ENCODE measurements at regions not wholly inside any gene's neighbourhood (a gene's known extent, or its start where the extent isn't known, plus 50 kb on each side); places are given as distances from the start of the nearest gene placed in this dataset.
"Not testable (repeated sequence)": the region's sequence is repeated elsewhere in the genome, so short reads cannot be mapped to it uniquely, and the experiment has no call there.

DNA sequence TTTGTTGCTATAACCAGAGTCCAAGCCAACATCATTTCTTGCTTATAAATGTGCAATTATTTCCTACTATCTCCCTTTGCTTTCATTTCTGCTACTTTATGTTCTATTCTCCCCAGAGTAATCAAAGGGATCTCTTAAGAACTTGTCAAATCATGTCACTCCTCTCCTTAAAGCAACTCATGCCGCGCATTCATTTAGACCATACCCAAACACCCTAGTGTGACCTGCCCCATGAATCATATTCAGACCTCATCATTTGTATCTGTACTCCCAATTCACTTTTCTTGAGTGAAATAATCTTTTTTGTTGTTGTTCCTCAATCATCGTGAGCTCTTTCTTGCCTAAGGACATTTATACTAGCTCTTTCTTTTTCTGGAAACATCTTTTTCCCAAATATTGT is 151.8 kb downstream of the SYT15 start:
- not testable (repeated sequence) for DNase-seq (ENCODE audit: low read depth)

DNA sequence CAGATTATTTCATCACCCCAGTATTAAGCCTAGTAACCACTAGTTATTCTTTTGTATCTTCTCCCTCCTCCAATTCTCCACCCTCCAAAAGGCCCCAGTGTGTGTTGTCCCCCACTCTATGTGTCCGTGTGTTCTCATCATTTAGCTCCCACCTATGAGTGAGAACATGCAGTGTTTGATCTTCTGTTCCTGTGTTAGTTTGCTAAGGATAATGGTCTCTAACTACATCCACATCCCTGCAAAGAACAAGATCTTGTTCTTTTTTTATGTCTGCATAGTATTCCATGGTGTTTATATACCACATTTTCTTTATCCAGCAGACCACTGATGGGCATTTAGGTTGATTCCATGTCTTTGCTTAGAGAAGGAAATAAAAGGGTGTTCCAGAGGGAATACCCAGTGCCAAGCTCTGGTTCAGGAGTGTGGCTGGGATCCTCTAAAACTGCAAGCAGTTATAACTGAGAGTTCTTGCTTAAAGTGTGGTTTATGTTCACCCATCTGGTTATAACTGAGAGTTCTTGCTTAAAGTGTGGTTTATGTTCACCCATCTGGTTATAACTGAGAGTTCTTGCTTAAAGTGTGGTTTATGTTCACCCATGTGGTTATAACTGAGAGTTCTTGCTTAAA is 154.8 kb downstream of the SYT15 start:
- DNase-seq (ENCODE audit: low read depth) = not testable (repeated sequence)

More for the DNA sequence above, 151.8 kb downstream of the SYT15 start:
- not testable (repeated sequence) for H3K4me3 ChIP-seq (ENCODE audit: low read depth, low read length)

DNA sequence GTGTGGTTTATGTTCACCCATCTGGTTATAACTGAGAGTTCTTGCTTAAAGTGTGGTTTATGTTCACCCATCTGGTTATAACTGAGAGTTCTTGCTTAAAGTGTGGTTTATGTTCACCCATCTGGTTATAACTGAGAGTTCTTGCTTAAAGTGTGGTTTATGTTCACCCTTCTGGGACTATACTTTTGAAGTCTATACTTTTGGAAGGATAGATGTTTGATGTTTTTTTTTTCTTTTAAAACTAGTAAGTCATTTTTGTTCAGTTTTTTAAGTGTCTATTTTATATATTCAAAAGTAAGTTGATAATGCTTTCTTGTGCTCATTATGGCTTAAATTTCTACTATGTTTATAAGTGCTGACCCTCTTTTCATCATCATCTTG is 155.3 kb downstream of the SYT15 start:
- not testable (repeated sequence) for DNase-seq (ENCODE audit: low read depth); H3K4me3 ChIP-seq (ENCODE audit: low read depth, low read length)

More for the DNA sequence above, 154.8 kb downstream of the SYT15 start:
- H3K4me3 ChIP-seq (ENCODE audit: low read depth, low read length) = not testable (repeated sequence)

DNA sequence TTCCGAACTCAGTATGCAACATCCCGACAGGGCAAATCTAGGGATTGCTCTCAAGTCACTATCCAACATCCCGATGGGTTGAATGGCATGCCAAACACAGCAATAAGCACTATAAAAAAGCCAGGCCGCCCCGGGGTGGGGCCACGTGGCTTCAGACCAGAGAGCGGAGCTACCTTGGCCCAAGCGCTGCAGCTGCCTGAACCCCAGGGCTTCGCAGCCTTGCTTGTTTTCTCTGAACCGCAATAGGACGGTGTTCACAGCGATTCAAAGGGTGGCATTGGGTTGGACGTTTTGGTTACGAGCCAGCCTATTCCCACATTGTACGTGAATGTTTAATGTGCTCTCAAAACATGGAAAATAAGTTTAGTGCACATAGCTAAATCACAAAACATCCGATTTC is 161.0 kb downstream of the SYT15 start:
- not testable (repeated sequence) for H3K4me3 ChIP-seq (ENCODE audit: low read depth, low read length); DNase-seq (ENCODE audit: low read depth)

DNA sequence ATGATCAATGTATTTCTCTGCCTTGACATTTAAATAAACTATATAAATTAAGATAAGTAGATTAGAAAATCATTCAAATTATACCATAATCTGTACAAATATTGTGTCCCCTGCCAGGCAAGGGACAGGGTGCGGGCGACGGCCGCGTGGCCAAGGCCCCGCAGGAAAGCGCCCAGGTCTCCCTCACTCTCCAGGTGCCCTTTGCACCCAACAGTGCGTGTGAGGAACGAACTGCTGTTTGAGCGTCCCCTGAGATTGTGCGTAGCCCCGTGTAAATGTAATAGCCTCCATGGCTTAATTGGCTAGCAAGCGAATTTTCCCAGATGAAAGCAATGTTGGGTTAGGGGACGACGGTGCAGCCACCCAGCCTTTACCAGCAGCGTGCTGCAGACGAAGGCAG is 161.4 kb downstream of the SYT15 start:
- DNase-seq (ENCODE audit: low read depth); H3K4me3 ChIP-seq (ENCODE audit: low read depth, low read length): not testable (repeated sequence)

DNA sequence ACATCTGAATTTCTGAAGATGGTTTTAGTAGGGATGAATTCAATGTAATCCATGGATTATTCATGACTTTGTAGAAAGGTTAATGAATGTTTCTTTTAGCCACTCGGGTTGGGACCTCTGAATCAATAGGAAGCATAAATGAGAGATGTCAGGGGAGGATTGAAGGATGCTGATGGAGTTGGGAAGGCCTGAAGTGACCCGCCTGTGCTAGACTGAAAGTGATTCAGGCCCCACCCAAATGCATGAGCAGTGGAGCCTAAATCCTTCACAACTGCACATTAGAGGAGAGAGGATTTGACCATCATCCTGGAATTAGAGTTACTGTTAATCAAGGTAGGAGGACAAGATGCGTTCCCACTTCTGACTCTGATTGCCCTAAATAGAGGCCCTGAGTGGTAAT is 162.2 kb upstream of the PTPN20 start:
- H3K4me3 ChIP-seq (ENCODE audit: low read depth, low read length); DNase-seq (ENCODE audit: low read depth): not testable (repeated sequence)

DNA sequence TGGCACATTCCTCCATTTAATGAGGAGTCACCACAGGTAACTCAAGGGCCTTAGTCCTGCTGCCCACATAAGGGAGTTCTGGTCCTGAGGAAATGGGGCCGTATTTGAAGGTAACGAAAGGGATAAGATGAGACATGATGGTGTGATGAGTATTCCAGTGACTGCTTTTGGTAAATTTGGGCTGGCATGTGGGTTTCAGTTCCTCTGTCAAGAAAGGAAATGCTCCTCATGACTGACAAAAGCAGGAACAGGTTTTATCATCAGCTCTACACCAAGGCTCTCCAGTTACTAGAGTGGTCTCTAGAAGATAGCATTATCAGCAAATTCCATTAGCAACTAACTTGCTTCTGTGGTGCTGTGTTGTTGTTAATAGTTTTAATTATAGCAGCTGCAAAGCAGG is 161.8 kb upstream of the PTPN20 start:
- DNase-seq (ENCODE audit: low read depth); H3K4me3 ChIP-seq (ENCODE audit: low read depth, low read length): not testable (repeated sequence)

DNA sequence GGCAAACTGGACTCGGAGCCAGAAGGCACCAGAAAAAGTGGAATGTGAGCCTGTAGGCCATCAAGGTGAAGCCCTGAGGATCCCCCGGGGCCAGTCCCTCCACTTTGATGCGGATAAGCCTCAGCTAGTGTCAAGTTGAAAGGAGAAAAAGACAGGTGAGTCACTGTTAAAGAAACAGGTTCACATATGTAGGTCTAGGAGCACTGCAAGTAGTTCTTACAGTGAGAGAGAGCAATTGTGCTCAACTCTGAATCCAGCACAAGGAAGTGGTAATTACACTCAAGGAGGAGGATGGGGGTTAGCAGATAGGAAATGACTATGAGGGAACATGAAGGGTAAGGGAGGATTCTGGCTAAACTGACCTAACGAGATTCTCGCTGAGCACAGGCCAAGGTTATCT is 157.5 kb upstream of the PTPN20 start:
- not testable (repeated sequence) for H3K4me3 ChIP-seq (ENCODE audit: low read depth, low read length); DNase-seq (ENCODE audit: low read depth)

DNA sequence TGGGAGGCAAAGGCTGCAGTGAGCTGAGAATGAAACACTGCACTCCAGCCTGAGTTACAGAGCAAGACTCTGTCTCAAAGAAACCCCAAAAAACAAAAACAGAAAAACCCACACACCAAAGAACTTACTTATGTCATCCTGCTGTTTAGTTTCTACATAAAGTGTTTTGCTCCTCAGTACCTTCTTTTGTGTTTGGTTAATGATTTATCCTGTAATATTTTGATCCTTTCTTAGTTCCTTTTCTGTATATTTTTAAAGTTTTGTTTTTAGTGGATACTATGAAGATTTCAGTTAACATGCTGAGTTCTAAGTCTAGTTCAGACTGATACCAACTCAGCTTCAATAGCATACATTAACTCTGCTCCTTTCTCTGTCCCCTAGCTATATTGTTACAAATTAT is 149.8 kb upstream of the PTPN20 start:
- DNase-seq (ENCODE audit: low read depth); H3K4me3 ChIP-seq (ENCODE audit: low read depth, low read length): not testable (repeated sequence)

DNA sequence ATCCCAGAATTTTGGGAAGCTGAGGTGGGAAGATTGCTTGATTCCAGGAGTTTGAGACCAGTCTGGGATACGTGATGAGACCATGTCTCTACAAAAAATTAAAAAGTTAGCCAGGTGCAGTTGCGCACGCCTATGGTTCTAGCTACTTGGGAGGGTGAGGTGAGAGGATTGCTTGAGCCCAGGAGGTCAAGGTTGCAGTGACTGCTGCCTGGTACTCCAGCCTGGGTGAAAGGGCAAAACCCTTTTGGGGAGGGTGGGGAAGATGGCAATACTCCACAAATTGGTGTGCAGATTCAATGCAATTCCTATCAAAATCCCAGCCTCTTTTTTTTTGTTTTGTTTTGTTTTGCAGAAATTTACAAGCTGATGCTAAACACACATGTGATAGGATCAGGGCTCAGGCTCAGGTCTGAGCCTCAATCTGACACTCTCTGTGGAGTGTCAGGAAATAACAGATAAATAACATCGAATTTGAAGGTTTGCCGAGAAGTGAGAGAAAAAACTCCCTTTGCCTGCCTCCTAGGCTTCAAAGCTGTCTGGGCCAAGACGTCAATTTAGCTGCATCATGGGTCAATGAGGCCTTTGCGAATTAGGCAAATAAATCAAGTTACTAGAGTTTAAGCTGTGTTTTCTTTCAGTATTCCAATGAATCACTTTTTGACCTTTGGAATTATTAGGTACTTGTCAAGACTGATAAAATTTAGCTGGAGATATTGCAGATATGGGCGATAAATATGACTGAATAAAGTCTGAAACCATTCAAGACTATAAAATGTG is 142.5 kb upstream of the PTPN20 start:
- H3K4me3 ChIP-seq (ENCODE audit: low read depth, low read length); DNase-seq (ENCODE audit: low read depth): not testable (repeated sequence)

DNA sequence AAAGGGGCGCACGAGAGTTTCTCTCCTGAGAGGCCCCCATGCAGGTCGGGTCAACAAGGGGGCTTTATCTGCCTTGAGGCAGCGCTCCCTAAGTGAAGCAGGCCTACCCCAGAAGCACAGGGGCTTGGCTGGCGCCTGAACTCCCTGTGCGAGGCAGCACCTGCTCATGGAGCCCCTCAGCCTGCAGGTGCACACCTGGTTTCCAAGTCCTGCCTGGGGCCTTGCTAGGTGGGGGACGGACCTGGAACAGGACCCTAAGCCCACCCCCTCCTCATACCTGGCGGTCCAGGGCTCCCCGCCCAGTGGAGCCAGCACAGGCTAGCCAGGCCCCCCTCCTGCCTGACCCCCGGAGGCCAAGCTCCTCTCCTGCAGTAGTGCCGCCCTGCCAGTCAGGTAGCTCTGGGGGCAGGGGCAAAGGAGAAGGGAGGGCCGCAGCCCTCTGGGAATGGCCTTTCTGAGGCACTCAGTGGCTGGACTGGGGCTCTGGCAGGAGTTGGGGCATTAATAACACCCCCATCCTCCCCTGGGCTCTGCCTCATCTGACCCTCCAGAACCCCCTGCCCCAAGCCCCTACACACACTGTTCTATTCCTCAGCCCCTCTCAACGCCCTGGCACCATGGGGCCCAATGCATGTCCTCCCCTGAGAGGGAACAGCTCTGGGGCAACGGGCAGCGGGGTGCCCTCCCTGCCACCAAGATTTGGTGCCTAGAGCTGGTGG is 137.9 kb upstream of the PTPN20 start:
- DNase-seq (ENCODE audit: low read depth); H3K4me3 ChIP-seq (ENCODE audit: low read depth, low read length): not testable (repeated sequence)

DNA sequence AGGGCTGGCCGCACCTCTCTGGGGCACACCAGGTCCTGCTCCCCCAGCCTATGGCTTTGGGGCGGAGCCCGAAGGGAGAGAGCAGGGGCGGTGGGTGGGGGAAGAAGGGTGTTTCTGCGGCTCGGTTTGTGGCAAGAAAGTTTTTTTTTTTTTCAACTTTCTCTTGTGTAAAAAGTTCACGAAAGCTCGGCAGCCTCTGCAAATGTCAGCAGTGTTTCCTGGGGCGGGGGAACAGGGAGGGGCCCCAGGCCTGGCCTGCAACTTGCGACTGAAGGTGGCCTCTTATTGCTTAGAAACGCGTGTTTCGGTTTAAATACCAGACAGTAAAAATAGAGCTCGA is 137.4 kb upstream of the PTPN20 start:
- DNase-seq (ENCODE audit: low read depth) = not testable (repeated sequence)

DNA sequence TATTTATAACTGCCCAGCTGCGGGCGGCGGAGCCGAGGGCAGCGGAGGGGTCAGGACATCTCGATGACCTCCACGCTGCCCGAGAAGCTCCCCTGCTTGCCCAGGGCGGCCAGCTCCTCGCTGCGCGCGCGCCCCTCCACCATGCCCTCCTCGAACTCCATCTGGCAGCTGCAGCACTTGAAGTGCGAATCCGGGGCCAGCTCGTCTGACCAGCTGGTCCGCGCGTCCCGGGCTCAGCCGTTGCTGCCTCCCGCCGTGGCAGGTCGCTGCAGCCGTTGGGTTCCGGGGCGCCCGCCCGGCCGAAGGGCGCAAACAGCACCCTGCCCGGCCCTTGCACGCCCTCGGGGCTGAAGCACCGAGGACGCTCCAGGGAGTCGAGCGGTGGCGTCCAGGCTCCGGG is 136.9 kb upstream of the PTPN20 start:
- DNase-seq (ENCODE audit: low read depth); H3K4me3 ChIP-seq (ENCODE audit: low read depth, low read length): not testable (repeated sequence)

More for the DNA sequence above, 137.4 kb upstream of the PTPN20 start:
- H3K4me3 ChIP-seq (ENCODE audit: low read depth, low read length) = not testable (repeated sequence)

DNA sequence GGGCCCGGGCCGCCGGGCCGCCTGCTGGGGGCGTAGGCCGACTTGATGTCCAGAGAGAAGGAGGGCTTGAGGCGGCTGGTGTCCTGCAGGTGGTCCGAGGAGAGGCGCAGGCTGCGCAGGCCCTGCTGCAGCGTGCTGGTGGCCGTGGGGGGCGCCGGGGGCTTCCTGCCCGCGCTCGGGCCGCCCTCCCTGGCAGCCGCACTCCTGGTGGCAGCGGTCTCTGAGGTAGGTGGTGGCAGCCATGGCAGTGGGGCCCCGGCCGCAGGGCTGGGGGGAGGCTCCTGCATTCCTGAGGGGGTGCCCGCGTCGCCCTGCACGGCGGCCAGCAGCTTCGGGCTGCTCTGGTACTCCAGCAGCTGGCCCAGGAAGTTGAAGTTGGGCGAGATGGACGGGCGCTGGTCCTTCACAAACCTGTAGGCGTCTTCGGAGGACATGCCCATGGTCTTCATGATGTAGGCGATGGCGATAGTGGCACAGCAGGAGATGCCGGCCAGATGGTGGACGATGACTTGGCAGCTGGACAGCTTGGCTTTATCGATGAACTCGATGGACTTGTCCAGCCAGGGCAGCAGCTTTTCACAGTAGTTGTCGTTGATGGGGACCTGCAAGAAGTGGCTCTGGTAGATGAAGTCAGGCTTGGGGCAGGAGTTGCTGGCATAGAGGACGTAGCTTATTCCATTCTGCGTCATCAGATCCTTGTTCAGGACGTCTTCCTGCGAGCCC is 136.1 kb upstream of the PTPN20 start:
- not testable (repeated sequence) for DNase-seq (ENCODE audit: low read depth); H3K4me3 ChIP-seq (ENCODE audit: low read depth, low read length)

DNA sequence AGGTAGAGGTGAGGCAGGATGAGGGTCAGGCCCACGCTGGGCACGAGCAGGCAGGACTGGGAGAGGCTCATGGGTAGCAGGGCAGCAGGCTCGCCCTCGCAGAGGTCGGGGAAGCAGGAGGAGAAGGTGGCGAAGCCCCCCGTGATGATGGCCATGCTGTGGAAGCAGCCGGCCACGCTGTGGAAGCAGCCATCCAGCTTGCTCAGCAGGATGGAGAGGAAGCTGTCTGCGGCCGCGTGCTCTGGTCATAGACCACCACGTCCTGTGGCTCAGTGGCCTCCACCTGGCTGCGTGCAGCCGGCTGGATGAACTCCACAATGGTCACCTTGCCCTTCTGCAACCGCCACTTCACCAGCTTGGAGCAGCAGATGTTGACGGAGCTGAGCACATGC is 135.6 kb upstream of the PTPN20 start:
- not testable (repeated sequence) for DNase-seq (ENCODE audit: low read depth); H3K4me3 ChIP-seq (ENCODE audit: low read depth, low read length)

DNA sequence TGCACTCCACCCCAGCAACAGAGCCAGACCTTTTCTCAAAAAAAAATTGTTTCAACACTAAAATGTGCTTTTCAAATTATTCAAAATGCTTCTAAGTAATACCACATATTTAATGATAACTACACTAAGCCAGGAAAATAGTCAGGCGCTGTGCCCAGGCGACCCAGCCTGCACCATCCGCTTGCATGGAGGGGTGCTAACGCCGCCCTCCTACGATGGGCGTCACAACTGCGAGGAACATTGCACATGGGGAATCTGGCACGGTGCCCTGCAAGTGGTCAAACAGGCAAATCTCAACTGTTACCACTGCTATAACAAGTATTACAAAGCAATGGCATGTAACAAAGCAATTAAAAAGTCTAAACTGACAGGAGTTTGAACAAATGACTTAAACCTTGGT is 131.7 kb upstream of the PTPN20 start:
- DNase-seq (ENCODE audit: low read depth); H3K4me3 ChIP-seq (ENCODE audit: low read depth, low read length): not testable (repeated sequence)

DNA sequence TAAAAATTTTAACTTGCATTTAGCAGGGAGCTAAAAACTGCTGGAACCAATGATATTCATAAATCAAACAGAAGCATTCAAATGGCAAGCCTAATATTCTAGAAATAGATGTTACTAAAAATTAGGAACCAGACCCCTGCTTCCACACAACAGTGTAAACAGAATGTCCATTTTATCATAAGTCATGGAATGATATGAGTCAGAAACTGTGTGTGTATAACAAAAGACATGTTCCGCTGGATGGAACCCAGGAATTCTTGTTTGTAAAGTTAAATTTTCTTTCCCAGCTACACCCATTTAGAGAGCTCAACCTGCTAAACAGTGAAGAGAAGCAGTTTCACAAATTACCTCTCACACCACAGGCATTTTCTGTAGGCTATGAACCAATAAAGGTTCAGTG is 131.1 kb upstream of the PTPN20 start:
- DNase-seq (ENCODE audit: low read depth); H3K4me3 ChIP-seq (ENCODE audit: low read depth, low read length): not testable (repeated sequence)

DNA sequence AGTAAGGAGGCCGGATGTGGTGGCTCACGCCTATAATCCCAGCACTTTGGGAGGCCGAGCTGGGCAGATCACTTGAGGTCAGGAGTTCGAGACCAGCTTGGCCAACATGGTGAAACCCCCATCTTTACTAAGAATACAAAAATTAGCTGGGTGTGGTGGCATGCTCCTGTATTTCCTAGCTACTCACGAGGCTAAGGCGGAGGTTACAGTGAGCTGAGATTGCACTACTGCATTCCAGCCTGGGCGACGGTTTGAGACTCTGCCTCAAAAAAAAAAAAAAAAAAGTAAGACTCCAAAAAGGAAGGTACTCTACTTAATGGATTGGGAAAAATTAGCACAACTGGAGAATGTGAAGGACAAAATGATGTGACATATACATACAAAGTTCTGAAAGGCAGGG is 130.2 kb upstream of the PTPN20 start:
- H3K4me3 ChIP-seq (ENCODE audit: low read depth, low read length); DNase-seq (ENCODE audit: low read depth): not testable (repeated sequence)

DNA sequence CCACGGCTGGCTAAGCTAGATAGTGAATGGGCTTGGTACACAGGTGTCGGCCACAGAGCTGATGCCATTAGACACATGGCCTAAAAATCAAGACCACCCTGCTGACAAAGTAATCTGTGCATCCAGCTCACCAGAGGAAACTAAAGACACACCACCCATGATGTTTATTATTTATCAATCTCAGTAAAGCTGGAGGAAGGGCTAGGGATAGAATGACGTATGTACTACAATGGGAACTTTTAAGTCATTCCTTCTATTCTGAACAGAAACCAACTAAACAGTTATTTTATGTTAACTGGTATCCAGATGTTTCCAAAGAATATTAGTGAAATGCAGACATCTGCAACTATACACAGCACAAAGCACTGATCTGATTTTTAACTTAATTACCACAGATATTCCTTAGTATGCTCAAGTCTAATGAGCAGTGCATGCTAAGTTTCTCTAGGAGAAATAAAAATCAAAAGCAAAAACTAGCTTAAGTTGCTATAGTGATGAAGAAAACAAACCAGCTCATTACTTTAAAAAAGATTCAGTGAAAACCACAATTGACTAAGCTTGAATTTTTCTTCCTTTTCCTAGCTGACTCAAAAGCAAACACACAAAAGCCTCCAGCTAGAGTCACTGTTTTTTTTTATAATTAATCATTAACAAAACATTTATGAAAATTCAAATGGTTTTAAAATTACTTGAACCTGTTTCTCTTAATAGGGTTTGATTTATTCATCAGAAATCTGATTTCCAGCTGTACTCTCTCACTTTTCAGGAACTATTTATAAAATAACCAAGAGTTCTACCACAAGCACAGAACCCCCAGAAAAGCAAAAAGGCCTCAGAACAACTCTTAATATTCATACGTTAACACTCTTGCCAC is 129.0 kb upstream of the PTPN20 start:
- not testable (repeated sequence) for H3K4me3 ChIP-seq (ENCODE audit: low read depth, low read length); DNase-seq (ENCODE audit: low read depth)
